K562 (cell line): ENCODE measurements at regions not wholly inside any gene's neighbourhood (a gene's known extent, or its start where the extent isn't known, plus 50 kb on each side); places are given as distances from the start of the nearest gene placed in this dataset.

Experiments
- ELF1 ChIP-seq: fragments of 200-800 bp; sonication (Bioruptor generic); IDR thresholded peaks from 2 replicates; pipeline ENCODE4 v1.6.1; 2016; ENCODE audit warnings: missing genetic modification characterization, missing compliant biosample characterization
- EZH2 ChIP-seq: IDR thresholded peaks from 2 replicates; pipeline ENCODE4 v1.6.1; 2012; ENCODE audit warnings: low read depth, mild to moderate bottlenecking, inconsistent platforms, low read length, borderline replicate concordance
- GABPA ChIP-seq: fragments of 200-800 bp; sonication (Bioruptor generic); conservative IDR thresholded peaks from 2 replicates; pipeline ENCODE4 v1.6.1; 2016; ENCODE audit warnings: low read depth, missing genetic modification characterization, missing compliant biosample characterization
- GABPB1 ChIP-seq: sonication (generic); formaldehyde crosslinking; IDR thresholded peaks from 2 replicates; pipeline ENCODE4 v1.8.0; 2022; ENCODE audit warnings: mild to moderate bottlenecking, missing genetic modification reagents
- HNRNPLL ChIP-seq: fragments of 200-400 bp; formaldehyde crosslinking; IDR thresholded peaks from 2 replicates; pipeline ENCODE4 v1.6.1; 2017; ENCODE audit warnings: low read length, low read depth, mild to moderate bottlenecking; ENCODE audit not compliant: poor library complexity, severe bottlenecking
- OTX1 ChIP-seq: fragments of 450-650 bp; formaldehyde crosslinking; IDR thresholded peaks from 2 replicates; pipeline ENCODE4 v1.4.0; 2022; ENCODE audit warnings: mild to moderate bottlenecking
- ZNF274 ChIP-seq: IDR thresholded peaks from 2 replicates; pipeline ENCODE4 v1.6.1; 2011; ENCODE audit warnings: low read depth, mild to moderate bottlenecking, low read length, moderate library complexity, borderline replicate concordance
- ZNF431 ChIP-seq: sonication (generic); formaldehyde crosslinking; IDR thresholded peaks from 2 replicates; pipeline ENCODE4 v1.8.0; 2022; ENCODE audit warnings: mild to moderate bottlenecking, missing genetic modification reagents
- TF ChIP-seq, protein P1 (sequence below), 2 experiments: fragments of 450-650 bp in 1 of 2; sonication (generic) in 1 of 2; formaldehyde crosslinking in 1 of 2; IDR thresholded peaks; 2 replicates each; pipeline versions ENCODE4 v1.7.1 to v1.9.0; 2016 to 2022; ENCODE audit warnings: inconsistent platforms in 1 of 2, mild to moderate bottlenecking in 1 of 2, missing genetic modification reagents in 1 of 2
- TF ChIP-seq, protein P2 (sequence below), 2 experiments: fragments of 450-650 bp; formaldehyde crosslinking in 1 of 2; IDR thresholded peaks; 2 replicates each; pipeline versions ENCODE4 v1.4.0 to v1.6.1; 2014 to 2020; ENCODE audit warnings: mild to moderate bottlenecking in 2 of 2, borderline replicate concordance in 1 of 2, low read depth in 1 of 2

DNA sequence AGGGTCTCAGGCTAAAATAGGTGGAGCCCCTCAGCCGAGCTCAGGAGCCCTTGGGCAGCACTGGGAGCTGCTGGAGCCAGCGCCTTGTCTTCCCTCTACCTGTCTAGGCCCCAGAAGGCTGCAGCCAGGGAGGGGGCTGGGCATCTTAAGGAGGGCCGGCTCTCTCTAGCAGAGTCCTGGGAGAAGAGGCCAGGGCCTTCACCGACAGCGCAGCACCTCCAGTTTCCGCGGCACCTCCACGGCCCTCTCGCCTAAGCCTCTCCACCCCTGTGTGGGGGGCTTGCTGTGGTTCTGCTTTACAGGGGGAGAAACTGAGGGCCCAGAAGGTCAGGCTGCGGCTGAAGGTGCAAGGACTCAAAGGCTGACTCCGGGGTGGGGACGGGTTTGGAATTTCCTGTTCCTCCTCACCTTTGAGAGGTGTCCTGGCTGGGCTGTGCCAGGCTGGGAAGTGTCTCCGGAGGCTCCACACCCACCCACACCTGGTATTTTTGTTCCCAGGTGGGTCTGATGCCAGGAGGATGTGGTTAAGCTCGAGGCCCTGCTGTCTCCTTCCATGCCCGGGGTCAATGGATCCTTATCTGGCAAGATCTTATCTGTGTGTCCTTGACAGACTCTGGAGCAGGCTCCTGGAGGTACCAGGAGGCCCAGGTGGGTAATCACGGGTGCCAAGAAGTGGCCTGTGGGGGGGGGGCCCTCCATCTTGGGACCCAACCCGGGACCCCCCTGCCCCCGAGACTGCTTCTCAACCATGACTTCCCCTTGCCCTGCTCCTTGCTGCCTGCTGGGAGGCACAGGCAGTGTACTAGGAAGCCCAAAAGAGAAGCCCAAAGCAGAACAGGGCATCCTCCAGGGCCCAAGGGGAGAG is 95.3 kb upstream of the FGF3 start:
- TF ChIP-seq GABPB1 (no peak), ZNF274 (no peak), ELF1 (tag) (no peak), HNRNPLL (no peak), OTX1 (CRISPR knock-in tag) (no peak), GABPA (tag) (no peak), EZH2 (no peak), ZNF431 (CRISPR knock-in tag) (no peak)
- TF ChIP-seq, protein P1, sequence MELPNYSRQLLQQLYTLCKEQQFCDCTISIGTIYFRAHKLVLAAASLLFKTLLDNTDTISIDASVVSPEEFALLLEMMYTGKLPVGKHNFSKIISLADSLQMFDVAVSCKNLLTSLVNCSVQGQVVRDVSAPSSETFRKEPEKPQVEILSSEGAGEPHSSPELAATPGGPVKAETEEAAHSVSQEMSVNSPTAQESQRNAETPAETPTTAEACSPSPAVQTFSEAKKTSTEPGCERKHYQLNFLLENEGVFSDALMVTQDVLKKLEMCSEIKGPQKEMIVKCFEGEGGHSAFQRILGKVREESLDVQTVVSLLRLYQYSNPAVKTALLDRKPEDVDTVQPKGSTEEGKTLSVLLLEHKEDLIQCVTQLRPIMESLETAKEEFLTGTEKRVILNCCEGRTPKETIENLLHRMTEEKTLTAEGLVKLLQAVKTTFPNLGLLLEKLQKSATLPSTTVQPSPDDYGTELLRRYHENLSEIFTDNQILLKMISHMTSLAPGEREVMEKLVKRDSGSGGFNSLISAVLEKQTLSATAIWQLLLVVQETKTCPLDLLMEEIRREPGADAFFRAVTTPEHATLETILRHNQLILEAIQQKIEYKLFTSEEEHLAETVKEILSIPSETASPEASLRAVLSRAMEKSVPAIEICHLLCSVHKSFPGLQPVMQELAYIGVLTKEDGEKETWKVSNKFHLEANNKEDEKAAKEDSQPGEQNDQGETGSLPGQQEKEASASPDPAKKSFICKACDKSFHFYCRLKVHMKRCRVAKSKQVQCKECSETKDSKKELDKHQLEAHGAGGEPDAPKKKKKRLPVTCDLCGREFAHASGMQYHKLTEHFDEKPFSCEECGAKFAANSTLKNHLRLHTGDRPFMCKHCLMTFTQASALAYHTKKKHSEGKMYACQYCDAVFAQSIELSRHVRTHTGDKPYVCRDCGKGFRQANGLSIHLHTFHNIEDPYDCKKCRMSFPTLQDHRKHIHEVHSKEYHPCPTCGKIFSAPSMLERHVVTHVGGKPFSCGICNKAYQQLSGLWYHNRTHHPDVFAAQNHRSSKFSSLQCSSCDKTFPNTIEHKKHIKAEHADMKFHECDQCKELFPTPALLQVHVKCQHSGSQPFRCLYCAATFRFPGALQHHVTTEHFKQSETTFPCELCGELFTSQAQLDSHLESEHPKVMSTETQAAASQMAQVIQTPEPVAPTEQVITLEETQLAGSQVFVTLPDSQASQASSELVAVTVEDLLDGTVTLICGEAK (IDR thresholded peaks at IDR 0.05): no peak
- TF ChIP-seq, protein P1 (CRISPR knock-in tag; IDR thresholded peaks at IDR 0.05): no peak
- TF ChIP-seq, protein P2, sequence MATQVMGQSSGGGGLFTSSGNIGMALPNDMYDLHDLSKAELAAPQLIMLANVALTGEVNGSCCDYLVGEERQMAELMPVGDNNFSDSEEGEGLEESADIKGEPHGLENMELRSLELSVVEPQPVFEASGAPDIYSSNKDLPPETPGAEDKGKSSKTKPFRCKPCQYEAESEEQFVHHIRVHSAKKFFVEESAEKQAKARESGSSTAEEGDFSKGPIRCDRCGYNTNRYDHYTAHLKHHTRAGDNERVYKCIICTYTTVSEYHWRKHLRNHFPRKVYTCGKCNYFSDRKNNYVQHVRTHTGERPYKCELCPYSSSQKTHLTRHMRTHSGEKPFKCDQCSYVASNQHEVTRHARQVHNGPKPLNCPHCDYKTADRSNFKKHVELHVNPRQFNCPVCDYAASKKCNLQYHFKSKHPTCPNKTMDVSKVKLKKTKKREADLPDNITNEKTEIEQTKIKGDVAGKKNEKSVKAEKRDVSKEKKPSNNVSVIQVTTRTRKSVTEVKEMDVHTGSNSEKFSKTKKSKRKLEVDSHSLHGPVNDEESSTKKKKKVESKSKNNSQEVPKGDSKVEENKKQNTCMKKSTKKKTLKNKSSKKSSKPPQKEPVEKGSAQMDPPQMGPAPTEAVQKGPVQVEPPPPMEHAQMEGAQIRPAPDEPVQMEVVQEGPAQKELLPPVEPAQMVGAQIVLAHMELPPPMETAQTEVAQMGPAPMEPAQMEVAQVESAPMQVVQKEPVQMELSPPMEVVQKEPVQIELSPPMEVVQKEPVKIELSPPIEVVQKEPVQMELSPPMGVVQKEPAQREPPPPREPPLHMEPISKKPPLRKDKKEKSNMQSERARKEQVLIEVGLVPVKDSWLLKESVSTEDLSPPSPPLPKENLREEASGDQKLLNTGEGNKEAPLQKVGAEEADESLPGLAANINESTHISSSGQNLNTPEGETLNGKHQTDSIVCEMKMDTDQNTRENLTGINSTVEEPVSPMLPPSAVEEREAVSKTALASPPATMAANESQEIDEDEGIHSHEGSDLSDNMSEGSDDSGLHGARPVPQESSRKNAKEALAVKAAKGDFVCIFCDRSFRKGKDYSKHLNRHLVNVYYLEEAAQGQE (IDR thresholded peaks at IDR 0.05; ENCODE audit: borderline replicate concordance): no peak
- TF ChIP-seq, protein P2 (CRISPR knock-in tag; IDR thresholded peaks at IDR 0.05; ENCODE audit: low read depth): no peak
